ENCODE measurements at regions not wholly inside any gene's neighbourhood (a gene's known extent, or its start where the extent isn't known, plus 50 kb on each side); places are given as distances from the start of the nearest gene placed in this dataset.

DNA sequence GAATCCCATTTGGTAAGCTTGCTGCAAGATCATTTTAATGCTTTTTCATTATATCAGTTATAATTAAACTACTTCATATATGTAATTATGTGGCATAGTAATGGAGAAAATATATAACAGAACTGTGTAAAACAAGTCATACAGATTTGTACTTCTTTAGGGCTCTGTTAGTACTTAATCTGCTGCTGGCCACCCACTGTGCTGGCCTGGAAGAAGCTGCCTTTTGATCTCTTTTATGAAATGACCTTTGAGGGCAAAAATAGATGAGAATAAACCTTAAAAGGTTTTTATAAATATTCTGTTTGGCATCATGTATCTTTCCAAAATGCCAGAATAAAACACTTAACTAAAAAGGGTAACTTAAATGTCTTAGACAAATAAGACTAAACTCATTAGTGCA, 262.9 kb downstream of the ZIC1 start:
- Histone ChIP-seq H3K4me3 (ENCODE audit: low read depth in 2 of 2, low read length in 2 of 2) (no peak overlapping the region), H3K27ac (ENCODE audit: low read length) (no peak overlapping the region), H3K27me3 (ENCODE audit: control insufficient read depth, insufficient read depth, low read length) (no peaks in the 10 kb centered on the region), H3K36me3 (ENCODE audit: control insufficient read depth, insufficient read depth, low read length) (no peaks in the 10 kb centered on the region), H3K9me3 (ENCODE audit: control insufficient read depth, insufficient read depth, low read depth, low read length) (peaks cover 3% of the 10 kb centered on the region; the same call in 1 of the 2 replicates), H3K4me1 (ENCODE audit: control insufficient read depth, insufficient read depth, low read length) (no peaks in the 10 kb centered on the region)
- intact Hi-C loops (cut with micrococcal nuclease; ENCODE audit: unreplicated experiment) (no loop called here), in situ Hi-C loops (cut with HindIII; ENCODE audit: low pct_unique_long_range_greater_than_20kb, low sequenced_read_pairs) (no loop called here)
- no peak for ATAC-seq
- POLR2A ChIA-PET: no interaction called here
- no peak for DNase-seq (ENCODE audit: low read depth, low spot score)
- no TSS peak for BruUV-seq (replicated peaks)
- TF ChIP-seq, protein P1, sequence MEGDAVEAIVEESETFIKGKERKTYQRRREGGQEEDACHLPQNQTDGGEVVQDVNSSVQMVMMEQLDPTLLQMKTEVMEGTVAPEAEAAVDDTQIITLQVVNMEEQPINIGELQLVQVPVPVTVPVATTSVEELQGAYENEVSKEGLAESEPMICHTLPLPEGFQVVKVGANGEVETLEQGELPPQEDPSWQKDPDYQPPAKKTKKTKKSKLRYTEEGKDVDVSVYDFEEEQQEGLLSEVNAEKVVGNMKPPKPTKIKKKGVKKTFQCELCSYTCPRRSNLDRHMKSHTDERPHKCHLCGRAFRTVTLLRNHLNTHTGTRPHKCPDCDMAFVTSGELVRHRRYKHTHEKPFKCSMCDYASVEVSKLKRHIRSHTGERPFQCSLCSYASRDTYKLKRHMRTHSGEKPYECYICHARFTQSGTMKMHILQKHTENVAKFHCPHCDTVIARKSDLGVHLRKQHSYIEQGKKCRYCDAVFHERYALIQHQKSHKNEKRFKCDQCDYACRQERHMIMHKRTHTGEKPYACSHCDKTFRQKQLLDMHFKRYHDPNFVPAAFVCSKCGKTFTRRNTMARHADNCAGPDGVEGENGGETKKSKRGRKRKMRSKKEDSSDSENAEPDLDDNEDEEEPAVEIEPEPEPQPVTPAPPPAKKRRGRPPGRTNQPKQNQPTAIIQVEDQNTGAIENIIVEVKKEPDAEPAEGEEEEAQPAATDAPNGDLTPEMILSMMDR (IDR thresholded peaks at IDR 0.05): no peak
- CTCF ChIA-PET: no interaction called here

DNA sequence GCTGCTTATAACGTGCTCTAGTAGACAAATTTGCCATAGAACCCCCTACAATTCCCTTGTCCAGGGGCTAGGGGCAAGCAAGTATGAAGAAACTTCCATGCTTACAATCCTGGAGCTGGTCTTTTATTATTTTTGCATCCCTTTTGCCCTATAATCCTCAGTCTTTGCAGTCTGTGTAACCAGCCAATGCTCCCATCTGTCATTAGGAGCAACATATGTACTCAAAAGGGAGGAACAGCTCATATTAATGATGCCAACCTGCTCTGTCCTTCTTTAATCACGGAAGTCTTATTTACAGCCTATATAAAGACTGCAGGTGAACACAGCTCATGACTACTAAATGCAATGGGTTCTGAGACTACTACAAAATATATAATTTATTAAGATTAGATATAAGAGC, 263.3 kb downstream of the ZIC1 start:
- Histone ChIP-seq H3K27ac (ENCODE audit: low read length) (no peak overlapping the region), H3K4me3 (ENCODE audit: low read depth in 2 of 2, low read length in 2 of 2) (no peak overlapping the region), H3K27me3 (ENCODE audit: control insufficient read depth, insufficient read depth, low read length) (no peaks in the 10 kb centered on the region), H3K36me3 (ENCODE audit: control insufficient read depth, insufficient read depth, low read length) (no peaks in the 10 kb centered on the region), H3K9me3 (ENCODE audit: control insufficient read depth, insufficient read depth, low read depth, low read length) (peaks cover 3% of the 10 kb centered on the region; the same call in 1 of the 2 replicates), H3K4me1 (ENCODE audit: control insufficient read depth, insufficient read depth, low read length) (no peaks in the 10 kb centered on the region)
- ATAC-seq: no peak
- no peak for TF ChIP-seq TCF7L2 (IDR thresholded peaks at IDR 0.05; ENCODE audit: low read depth, low read length)
- TF ChIP-seq SIN3A (IDR thresholded peaks at IDR 0.05; ENCODE audit: borderline replicate concordance, insufficient read depth, low read depth, low read length): no peak
- TF ChIP-seq, protein P1 (IDR thresholded peaks at IDR 0.05): no peak
- TF ChIP-seq, protein P2, sequence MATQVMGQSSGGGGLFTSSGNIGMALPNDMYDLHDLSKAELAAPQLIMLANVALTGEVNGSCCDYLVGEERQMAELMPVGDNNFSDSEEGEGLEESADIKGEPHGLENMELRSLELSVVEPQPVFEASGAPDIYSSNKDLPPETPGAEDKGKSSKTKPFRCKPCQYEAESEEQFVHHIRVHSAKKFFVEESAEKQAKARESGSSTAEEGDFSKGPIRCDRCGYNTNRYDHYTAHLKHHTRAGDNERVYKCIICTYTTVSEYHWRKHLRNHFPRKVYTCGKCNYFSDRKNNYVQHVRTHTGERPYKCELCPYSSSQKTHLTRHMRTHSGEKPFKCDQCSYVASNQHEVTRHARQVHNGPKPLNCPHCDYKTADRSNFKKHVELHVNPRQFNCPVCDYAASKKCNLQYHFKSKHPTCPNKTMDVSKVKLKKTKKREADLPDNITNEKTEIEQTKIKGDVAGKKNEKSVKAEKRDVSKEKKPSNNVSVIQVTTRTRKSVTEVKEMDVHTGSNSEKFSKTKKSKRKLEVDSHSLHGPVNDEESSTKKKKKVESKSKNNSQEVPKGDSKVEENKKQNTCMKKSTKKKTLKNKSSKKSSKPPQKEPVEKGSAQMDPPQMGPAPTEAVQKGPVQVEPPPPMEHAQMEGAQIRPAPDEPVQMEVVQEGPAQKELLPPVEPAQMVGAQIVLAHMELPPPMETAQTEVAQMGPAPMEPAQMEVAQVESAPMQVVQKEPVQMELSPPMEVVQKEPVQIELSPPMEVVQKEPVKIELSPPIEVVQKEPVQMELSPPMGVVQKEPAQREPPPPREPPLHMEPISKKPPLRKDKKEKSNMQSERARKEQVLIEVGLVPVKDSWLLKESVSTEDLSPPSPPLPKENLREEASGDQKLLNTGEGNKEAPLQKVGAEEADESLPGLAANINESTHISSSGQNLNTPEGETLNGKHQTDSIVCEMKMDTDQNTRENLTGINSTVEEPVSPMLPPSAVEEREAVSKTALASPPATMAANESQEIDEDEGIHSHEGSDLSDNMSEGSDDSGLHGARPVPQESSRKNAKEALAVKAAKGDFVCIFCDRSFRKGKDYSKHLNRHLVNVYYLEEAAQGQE (IDR thresholded peaks at IDR 0.05; ENCODE audit: insufficient read depth in 1 of 2, low read depth in 2 of 2, low read length in 1 of 2): no peak
- TF ChIP-seq POLR2AphosphoS5 (IDR thresholded peaks at IDR 0.05; ENCODE audit: low read depth, low read length): no peak
- CTCF ChIA-PET: no interaction called here
- no TSS peak for BruUV-seq (replicated peaks)
- intact Hi-C loops (cut with micrococcal nuclease; ENCODE audit: unreplicated experiment) (no loop called here), in situ Hi-C loops (cut with HindIII; ENCODE audit: low pct_unique_long_range_greater_than_20kb, low sequenced_read_pairs) (no loop called here)
- DNase-seq (ENCODE audit: low read depth, low spot score): no peak
- POLR2A ChIA-PET: no interaction called here

DNA sequence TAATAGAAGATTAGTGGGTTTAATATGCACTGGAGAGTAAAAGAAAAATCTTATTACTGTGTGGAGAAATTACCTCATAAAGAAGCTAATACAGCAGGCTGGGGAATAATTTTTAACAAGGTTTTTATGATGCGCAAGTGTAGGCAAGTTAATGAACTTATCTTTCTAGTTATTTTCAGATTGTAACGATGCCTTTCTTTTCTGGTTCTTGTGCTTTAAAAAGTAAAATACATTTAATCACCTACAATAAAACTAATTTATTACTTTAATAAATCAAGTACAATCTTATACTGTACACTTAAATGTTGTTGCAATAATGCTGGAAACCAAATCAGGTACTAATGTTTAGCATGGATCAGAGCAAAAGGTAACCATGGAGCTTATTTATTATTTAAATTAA, 266.6 kb downstream of the ZIC1 start:
- TF ChIP-seq TCF7L2 (IDR thresholded peaks at IDR 0.05; ENCODE audit: low read depth, low read length): no peak
- TF ChIP-seq, protein P1 (IDR thresholded peaks at IDR 0.05): no peak
- no peak for TF ChIP-seq SIN3A (IDR thresholded peaks at IDR 0.05; ENCODE audit: borderline replicate concordance, insufficient read depth, low read depth, low read length)
- TF ChIP-seq, protein P2 (IDR thresholded peaks at IDR 0.05; ENCODE audit: insufficient read depth in 1 of 2, low read depth in 2 of 2, low read length in 1 of 2): no peak
- no peak for TF ChIP-seq POLR2AphosphoS5 (IDR thresholded peaks at IDR 0.05; ENCODE audit: low read depth, low read length)
- BruUV-seq (replicated peaks): no TSS peak
- Histone ChIP-seq H3K4me1 (ENCODE audit: control insufficient read depth, insufficient read depth, low read length) (no peaks in the 10 kb centered on the region), H3K4me3 (ENCODE audit: low read depth in 2 of 2, low read length in 2 of 2) (no peak overlapping the region), H3K27ac (ENCODE audit: low read length) (no peak overlapping the region), H3K36me3 (ENCODE audit: control insufficient read depth, insufficient read depth, low read length) (no peaks in the 10 kb centered on the region), H3K9me3 (ENCODE audit: control insufficient read depth, insufficient read depth, low read depth, low read length) (peaks cover 3% of the 10 kb centered on the region; the same call in 1 of the 2 replicates), H3K27me3 (ENCODE audit: control insufficient read depth, insufficient read depth, low read length) (no peaks in the 10 kb centered on the region)
- ATAC-seq (no peak), DNase-seq (ENCODE audit: low read depth, low spot score) (no peak)
- in situ Hi-C loops (cut with HindIII; ENCODE audit: low pct_unique_long_range_greater_than_20kb, low sequenced_read_pairs) (no loop called here), intact Hi-C loops (cut with micrococcal nuclease; ENCODE audit: unreplicated experiment) (no loop called here)
- CTCF ChIA-PET: no interaction called here
- POLR2A ChIA-PET: no interaction called here

All from Panc1 (cell line).